Left cardiac atrium (tissue), 4 donors: ENCODE measurements at regions not wholly inside any gene's neighbourhood (a gene's known extent, or its start where the extent isn't known, plus 50 kb on each side); places are given as distances from the start of the nearest gene placed in this dataset.
"Not testable (repeated sequence)": the region's sequence is repeated elsewhere in the genome, so short reads cannot be mapped to it uniquely, and the experiment has no call there.

Experiments
- ATAC-seq, 2 donors: fragments of 200-7000 bp; cut with Tn5 transposase; one replicate each; pipeline ENCODE4 v1.9.1; 2020; ENCODE audit warnings: mild to moderate bottlenecking in 2 of 2, moderate library complexity in 2 of 2
- DNase-seq: peaks from one replicate; pipeline ENCODE4 v3.0.0-alpha.2; 2020
- intact Hi-C, 2 donors: fragments of 100-400 bp; cut with DNase I; formaldehyde crosslinking; loops; one replicate each; pipeline versions ENCODE4 v1.14.1 to v1.15.1; 2022 to 2023
- donor health status: DM: no; HTN: yes; CAD: no.
- donor health status: DM: no; HTN: yes; CAD: no; lungs with severe emphysema.
- donor health status: DM: yes; HTN: yes; CAD: no.
- donor health status: Dilated cardiomyopathy.

GRCh38 chr2:176421297-176422050 is 152.2 kb downstream of the MTX2 start:
- intact Hi-C loops: no loop called here
- no peak for DNase-seq
- ATAC-seq: no peak

DNA sequence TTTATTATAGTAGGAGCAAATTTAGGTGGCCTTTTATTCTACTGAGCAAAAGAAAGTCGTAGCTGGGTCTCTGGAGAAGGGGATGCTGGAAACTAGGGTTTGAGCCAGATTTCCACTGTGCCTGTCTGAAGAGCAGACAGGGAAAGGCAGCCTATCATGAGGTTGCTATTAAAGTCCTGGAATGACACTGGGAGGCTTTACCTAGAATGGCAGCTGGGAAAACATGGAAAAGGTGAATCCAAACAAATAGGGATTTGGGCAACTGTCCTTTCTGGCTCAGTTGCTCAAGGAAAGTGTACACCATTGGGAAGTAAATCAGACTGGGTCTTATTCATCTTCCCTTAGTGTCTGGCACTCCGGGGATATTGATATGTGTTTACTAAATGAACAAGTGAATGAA is 154.6 kb downstream of the MTX2 start:
- intact Hi-C loops: no loop called here
- no peak for DNase-seq
- no peak for ATAC-seq

DNA sequence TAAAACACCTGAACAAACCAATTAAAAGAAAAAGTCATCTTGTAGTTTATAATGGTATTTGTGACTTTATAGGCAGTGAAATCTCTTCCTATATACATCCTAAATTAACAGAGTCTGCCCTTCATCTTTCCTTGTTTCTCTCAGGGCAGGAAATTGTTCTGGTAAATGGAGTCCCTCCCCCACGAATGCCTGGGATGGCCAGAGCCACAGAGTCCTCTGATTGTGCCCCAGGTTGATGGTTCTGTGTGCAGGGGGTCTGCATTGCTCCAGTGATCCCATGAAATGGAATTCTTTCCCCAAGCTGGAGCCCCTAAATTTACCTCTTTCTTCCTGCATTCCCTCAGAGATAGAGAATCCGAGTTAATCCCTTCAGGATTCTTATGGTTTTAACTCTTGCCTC is 155.5 kb downstream of the MTX2 start:
- DNase-seq (no peak), ATAC-seq (no peak)
- intact Hi-C loops: no loop called here

GRCh38 chr2:176427549-176427948 is 158.3 kb downstream of the MTX2 start:
- ATAC-seq (no peak), DNase-seq (no peak)
- intact Hi-C loops: no loop called here

- DNase-seq, intact Hi-C loops, ATAC-seq: not testable (repeated sequence)
These were observed 159.8 kb downstream of the MTX2 start for GRCh38 chr2:176428944-176429469.

GRCh38 chr2:176432434-176432833 is 163.2 kb downstream of the MTX2 start:
- intact Hi-C loops: no loop called here
- ATAC-seq (no peak), DNase-seq (no peak)

DNA sequence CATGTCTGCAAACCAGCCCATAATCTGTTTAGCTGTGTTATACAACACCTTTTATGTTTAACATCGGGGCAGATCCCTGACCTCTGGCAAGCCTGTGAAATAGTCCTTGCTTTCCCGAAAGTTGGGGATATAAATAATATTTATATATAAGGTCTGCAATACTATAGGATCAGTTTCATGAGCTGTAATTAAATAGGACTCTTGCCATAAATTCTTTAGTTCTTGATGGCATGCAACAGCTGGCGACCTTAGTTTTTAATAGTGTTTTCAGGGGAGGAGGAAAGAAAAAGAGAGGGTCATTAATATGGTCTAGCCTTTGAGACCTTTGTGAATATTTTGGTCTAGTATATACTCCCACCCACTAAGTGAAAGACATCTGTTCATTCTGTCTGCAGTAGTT is 166.5 kb downstream of the MTX2 start:
- DNase-seq (no peak), ATAC-seq (no peak)
- intact Hi-C loops: no loop called here

DNA sequence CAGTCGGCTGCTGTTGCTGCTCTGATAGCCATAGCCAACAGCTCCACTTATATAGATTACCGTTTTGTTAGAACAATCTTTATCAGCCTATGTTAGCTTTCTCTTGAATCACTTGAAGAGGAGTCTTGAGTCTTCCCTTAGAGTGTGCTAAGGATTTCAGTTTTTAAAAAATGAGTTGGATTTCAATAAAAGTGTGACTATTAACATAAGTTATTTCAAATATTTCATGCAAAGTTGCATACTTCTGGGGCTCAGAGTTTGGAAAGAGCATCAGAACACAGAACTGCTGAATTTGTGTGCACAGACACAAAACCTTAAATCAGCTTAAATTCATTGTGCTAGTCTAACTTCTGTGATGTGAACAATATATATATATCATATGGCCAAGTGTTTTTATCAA is 174.7 kb downstream of the MTX2 start:
- ATAC-seq: no peak
- intact Hi-C loops: no loop called here
- no peak for DNase-seq

GRCh38 chr2:176445956-176446355 is 176.7 kb downstream of the MTX2 start:
- intact Hi-C loops: no loop called here
- ATAC-seq (no peak), DNase-seq (no peak)

DNA sequence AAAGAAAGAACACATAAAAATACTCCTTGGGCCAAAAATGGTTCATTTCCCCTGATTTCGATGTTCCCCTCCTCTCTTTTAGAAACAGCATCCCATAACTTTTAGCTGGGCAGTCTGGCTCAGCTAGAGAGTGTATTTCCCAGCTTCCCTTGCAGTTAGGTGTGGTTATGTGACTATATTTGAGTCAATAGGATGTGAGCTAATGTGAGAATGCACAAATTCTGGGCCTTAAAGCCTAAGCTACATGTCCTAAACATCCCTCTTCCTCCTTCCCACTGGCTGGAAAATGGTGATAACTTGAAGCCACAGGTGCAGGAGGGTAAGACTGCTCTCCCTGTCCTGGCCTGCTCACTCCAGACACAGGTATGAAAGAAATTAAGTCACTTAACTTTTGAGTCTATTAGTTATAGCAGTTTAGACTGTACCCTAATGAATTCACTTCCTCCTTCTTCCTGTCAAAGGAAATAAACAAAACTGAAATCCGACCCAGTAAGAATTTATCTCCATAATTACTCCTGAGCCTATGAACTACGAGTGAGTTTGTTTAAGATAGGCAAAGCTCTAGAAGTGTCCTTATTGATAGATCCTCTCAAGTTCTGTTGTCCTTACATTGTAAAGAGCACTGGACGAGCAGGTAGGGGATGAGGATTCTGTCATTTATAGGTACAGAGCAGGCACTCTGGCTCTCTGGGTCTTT is 177.6 kb downstream of the MTX2 start:
- intact Hi-C loops: no loop called here
- DNase-seq (no peak), ATAC-seq (no peak)

DNA sequence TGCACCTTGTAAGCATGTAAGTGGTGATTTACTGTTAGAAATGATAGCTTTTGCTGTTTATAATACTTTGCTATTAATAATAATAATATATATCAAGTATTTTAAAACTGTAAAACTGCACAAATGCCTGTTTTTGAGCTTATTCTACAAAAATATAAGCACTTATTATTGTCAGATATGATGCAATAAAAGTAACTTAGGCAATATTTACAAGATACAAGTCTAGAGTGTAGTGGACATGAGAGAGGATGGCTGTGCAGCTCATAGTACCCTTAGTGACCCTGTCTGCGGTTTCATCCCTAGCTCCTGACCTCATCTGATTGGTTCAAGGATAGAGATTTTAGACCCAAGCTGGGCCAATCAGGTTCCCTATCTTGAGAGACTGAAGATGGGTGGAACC is 178.4 kb downstream of the MTX2 start:
- DNase-seq (no peak), ATAC-seq (no peak)
- intact Hi-C loops: no loop called here

GRCh38 chr2:176449852-176450251 is 180.6 kb downstream of the MTX2 start:
- intact Hi-C loops: loop anchor here in 1 of 2 donors (10.0 kb wide), 1 partner anchor 105 kb away; no protein-coding TSS in a partner anchor
- ATAC-seq: no peak

GRCh38 chr2:176453784-176454183 is 184.5 kb downstream of the MTX2 start:
- intact Hi-C loops: loop anchor here in 1 of 2 donors (2.0 to 10.0 kb wide), 2 partner anchors 101 to 313 kb away; no protein-coding TSS in a partner anchor
- ATAC-seq (no peak), DNase-seq (no peak)

More at GRCh38 chr2:176449852-176450251, 180.6 kb downstream of the MTX2 start:
- DNase-seq: no peak

DNA sequence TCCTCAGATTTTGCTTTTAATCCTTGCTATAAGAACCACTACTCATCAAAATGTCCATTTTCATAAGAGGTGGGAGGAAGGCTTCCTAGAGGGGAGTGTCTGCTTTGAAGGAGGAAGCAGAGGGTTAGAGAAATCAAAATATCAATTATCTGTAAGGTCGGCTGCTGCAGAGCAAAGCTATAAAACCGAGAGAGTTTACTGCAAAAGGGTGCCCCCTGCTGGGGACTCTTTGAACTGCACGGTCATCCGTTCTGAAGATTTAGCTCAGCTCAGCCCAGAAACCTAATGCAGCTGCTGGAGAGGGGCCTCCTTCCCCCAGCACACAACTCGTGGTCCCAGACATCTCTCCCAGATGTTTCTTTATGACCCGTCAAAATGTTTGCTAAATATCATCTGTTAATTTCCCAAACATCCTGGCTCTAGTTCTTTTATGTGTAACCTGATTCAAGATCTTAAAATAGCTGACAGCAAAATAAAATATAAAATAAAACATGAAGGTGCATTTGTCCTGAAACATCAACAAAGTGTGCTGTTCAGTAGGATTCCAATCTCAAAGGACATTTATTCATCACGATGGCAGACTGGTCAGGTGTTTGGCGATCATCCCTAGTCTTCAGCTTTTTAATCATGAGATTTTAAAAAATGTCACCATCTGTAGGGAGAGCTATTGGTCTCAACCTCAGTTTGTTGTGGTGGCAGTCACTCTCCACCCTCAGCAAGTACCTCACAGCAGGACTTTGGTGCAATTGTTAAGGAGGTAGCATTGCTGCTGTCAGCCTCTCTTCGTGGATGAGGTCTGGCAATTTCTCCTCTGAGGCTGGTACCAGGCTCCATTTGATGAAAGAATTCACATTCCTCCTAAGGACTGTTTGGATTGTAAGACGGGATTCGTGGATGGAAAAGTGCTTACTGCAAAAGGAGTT is 185.9 kb downstream of the MTX2 start:
- intact Hi-C loops: loop anchor here (2.0 to 10.0 kb wide), 4 partner anchors 97 to 314 kb away; no protein-coding TSS in a partner anchor
- ATAC-seq (peak; percentile 59 to 64), DNase-seq (peak; percentile 80)

DNA sequence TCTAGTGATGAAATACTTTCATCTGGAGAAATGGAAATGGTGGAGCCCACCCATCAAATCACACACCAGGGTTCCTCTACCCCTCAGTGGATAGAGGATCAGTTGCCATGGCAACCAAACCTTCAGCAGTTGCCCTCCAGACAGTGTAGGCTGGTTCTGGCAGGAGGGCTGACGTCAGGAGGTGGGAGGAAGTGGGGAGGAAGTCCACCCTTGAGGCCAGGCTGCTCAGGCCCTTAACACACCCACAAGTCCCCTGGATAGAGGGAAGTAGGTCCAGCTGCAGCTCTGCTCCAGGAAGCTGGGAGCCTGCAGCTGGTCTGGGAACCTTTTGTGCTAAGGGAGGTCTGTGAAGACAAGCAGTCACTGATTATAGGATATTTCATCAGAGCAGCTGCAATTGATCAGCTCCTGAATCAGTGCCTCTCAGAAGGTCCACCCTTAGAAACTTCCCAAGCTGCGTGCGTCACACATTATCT is 186.6 kb downstream of the MTX2 start:
- intact Hi-C loops: loop anchor here (2.0 to 10.0 kb wide), 5 partner anchors 96 to 317 kb away; no protein-coding TSS in a partner anchor
- ATAC-seq (peak; percentile 77 to 96), DNase-seq (peak; percentile 68)

DNA sequence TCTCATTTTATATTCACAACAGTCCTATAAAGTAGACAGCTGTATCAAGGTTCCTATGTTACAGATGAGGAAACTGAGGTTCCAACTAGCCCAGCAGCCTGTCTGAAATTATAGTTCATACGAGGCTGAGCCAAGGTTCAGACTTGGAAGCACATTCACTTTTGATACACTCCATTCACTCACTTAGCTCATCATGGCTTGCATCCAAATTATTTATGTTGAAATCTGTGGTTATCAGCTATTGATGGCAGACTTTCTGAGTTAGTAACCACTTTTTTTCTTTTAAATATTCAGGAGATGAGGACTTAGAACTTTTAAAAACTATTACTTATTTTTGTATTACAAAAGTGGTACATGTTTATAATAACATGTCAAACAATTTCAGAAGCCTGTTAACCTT is 188.2 kb downstream of the MTX2 start:
- no peak for DNase-seq
- intact Hi-C loops: loop anchor here (2.0 to 10.0 kb wide), 4 partner anchors 95 to 319 kb away; no protein-coding TSS in a partner anchor

GRCh38 chr2:176461098-176461808 is 192.0 kb downstream of the MTX2 start:
- ATAC-seq (peak in 1 of 2 donors; percentile 34), DNase-seq (no peak)
- intact Hi-C loops: no loop called here

More for the DNA sequence above, 188.2 kb downstream of the MTX2 start:
- ATAC-seq: no peak
